ENCODE measurements at regions not wholly inside any gene's neighbourhood (a gene's known extent, or its start where the extent isn't known, plus 50 kb on each side); places are given as distances from the start of the nearest gene placed in this dataset.

GRCh38 chr6:147752689-147753403 is 244.4 kb downstream of the SAMD5 start:
- H3K36me3 Mint-ChIP-seq: no peaks in the 10 kb centered on the region
- Histone ChIP-seq H3K27me3 (ENCODE audit: control insufficient read depth, insufficient read depth, low read length) (no peaks in the 10 kb centered on the region), H3K9me3 (ENCODE audit: control insufficient read depth, insufficient read depth, low read length) (no peaks in the 10 kb centered on the region), H3K36me3 (ENCODE audit: control insufficient read depth, insufficient read depth, low read length) (no peaks in the 10 kb centered on the region), H3K4me1 (ENCODE audit: control insufficient read depth, insufficient read depth, low read length) (no peaks in the 10 kb centered on the region), H3K27ac (ENCODE audit: low read length) (no peak overlapping the region), H3K4me3 (ENCODE audit: low read length) (no peak overlapping the region)
- intact Hi-C loops (cut with micrococcal nuclease): no loop called here
- H3K27ac Mint-ChIP-seq: no peak overlapping the region
- DNase-seq (no peak), ATAC-seq (no peak)
- TF ChIP-seq CTCF (IDR thresholded peaks at IDR 0.05): no peak
- H3K4me1 Mint-ChIP-seq: no peaks in the 10 kb centered on the region
- peaks cover 6 to 16% of the 10 kb centered on the region in 2 donors for H3K9me3 Mint-ChIP-seq
- H3K27me3 Mint-ChIP-seq (ENCODE audit: low read depth in 2 of 2): no peaks in the 10 kb centered on the region
- WGBS (ENCODE audit: insufficient coverage): 88% methylated on average over 3 of the region's 4 CpGs
- H3K4me3 Mint-ChIP-seq: no peak overlapping the region

- ATAC-seq (no peak), DNase-seq (no peak)
- H3K4me3 Mint-ChIP-seq: no peak overlapping the region
- H3K4me1 Mint-ChIP-seq: no peaks in the 10 kb centered on the region
- intact Hi-C loops (cut with micrococcal nuclease): no loop called here
- H3K9me3 ChIP-seq (ENCODE audit: control insufficient read depth, insufficient read depth, low read length): no peaks in the 10 kb centered on the region
- no peaks in the 10 kb centered on the region for H3K4me1 ChIP-seq (ENCODE audit: control insufficient read depth, insufficient read depth, low read length)
- TF ChIP-seq CTCF (IDR thresholded peaks at IDR 0.05): no peak
- no peak overlapping the region for H3K4me3 ChIP-seq (ENCODE audit: low read length)
- no peak overlapping the region for H3K27ac Mint-ChIP-seq
- no peaks in the 10 kb centered on the region for H3K36me3 Mint-ChIP-seq
- no peak overlapping the region for H3K27ac ChIP-seq (ENCODE audit: low read length)
- H3K27me3 ChIP-seq (ENCODE audit: control insufficient read depth, insufficient read depth, low read length): no peaks in the 10 kb centered on the region
- WGBS (ENCODE audit: insufficient coverage): 89% methylated on average over 1 of the region's 3 CpGs
- no peaks in the 10 kb centered on the region for H3K27me3 Mint-ChIP-seq (ENCODE audit: low read depth in 2 of 2)
- H3K9me3 Mint-ChIP-seq: peaks cover 6 to 9% of the 10 kb centered on the region in 2 donors
- H3K36me3 ChIP-seq (ENCODE audit: control insufficient read depth, insufficient read depth, low read length): no peaks in the 10 kb centered on the region
Measured at GRCh38 chr6:147755999-147756398, 247.5 kb downstream of the SAMD5 start.

GRCh38 chr6:147756891-147757290 is 248.4 kb downstream of the SAMD5 start:
- H3K36me3 ChIP-seq (ENCODE audit: control insufficient read depth, insufficient read depth, low read length): no peaks in the 10 kb centered on the region
- no peaks in the 10 kb centered on the region for H3K4me1 ChIP-seq (ENCODE audit: control insufficient read depth, insufficient read depth, low read length)
- Mint-ChIP-seq H3K27me3 (ENCODE audit: low read depth in 2 of 2) (no peaks in the 10 kb centered on the region), H3K27ac (no peak overlapping the region), H3K4me1 (no peaks in the 10 kb centered on the region), H3K4me3 (no peak overlapping the region), H3K36me3 (no peaks in the 10 kb centered on the region), H3K9me3 (peaks cover 5 to 6% of the 10 kb centered on the region in 2 donors)
- no peak for DNase-seq
- intact Hi-C loops (cut with micrococcal nuclease): no loop called here
- H3K4me3 ChIP-seq (ENCODE audit: low read length): no peak overlapping the region
- no peaks in the 10 kb centered on the region for H3K27me3 ChIP-seq (ENCODE audit: control insufficient read depth, insufficient read depth, low read length)
- H3K9me3 ChIP-seq (ENCODE audit: control insufficient read depth, insufficient read depth, low read length): no peaks in the 10 kb centered on the region
- H3K27ac ChIP-seq (ENCODE audit: low read length): no peak overlapping the region
- TF ChIP-seq CTCF (IDR thresholded peaks at IDR 0.05): no peak
- ATAC-seq: no peak
- WGBS (ENCODE audit: insufficient coverage): 75% methylated on average over 2 of the region's 3 CpGs

GRCh38 chr6:147757291-147757690 is 248.8 kb downstream of the SAMD5 start:
- no peak for TF ChIP-seq CTCF (IDR thresholded peaks at IDR 0.05)
- H3K27ac ChIP-seq (ENCODE audit: low read length): no peak overlapping the region
- no peak overlapping the region for H3K4me3 Mint-ChIP-seq
- no peaks in the 10 kb centered on the region for H3K4me1 ChIP-seq (ENCODE audit: control insufficient read depth, insufficient read depth, low read length)
- H3K36me3 Mint-ChIP-seq: no peaks in the 10 kb centered on the region
- no peak overlapping the region for H3K27ac Mint-ChIP-seq
- no peaks in the 10 kb centered on the region for H3K4me1 Mint-ChIP-seq
- no peaks in the 10 kb centered on the region for H3K27me3 Mint-ChIP-seq (ENCODE audit: low read depth in 2 of 2)
- H3K36me3 ChIP-seq (ENCODE audit: control insufficient read depth, insufficient read depth, low read length): no peaks in the 10 kb centered on the region
- H3K9me3 ChIP-seq (ENCODE audit: control insufficient read depth, insufficient read depth, low read length): no peaks in the 10 kb centered on the region
- no peaks in the 10 kb centered on the region for H3K27me3 ChIP-seq (ENCODE audit: control insufficient read depth, insufficient read depth, low read length)
- intact Hi-C loops (cut with micrococcal nuclease): no loop called here
- peaks cover 5 to 6% of the 10 kb centered on the region in 2 donors for H3K9me3 Mint-ChIP-seq
- ATAC-seq (no peak), DNase-seq (no peak)
- H3K4me3 ChIP-seq (ENCODE audit: low read length): no peak overlapping the region
